ENCODE measurements at regions not wholly inside any gene's neighbourhood (a gene's known extent, or its start where the extent isn't known, plus 50 kb on each side); places are given as distances from the start of the nearest gene placed in this dataset.

GRCh38 chr6:122143813-122144601 lies 255.4 kb upstream of the HSF2 start:
- no peak for FAIRE-seq

GRCh38 chr6:122145246-122145645 lies 254.2 kb upstream of the HSF2 start:
- H3K4me3 ChIP-seq (ENCODE audit: low read length in 3 of 3), result no peak overlapping the region
- intact Hi-C loops (cut with DNase I), result no loop called here
- TF ChIP-seq CTCF (IDR thresholded peaks at IDR 0.05; ENCODE audit: borderline replicate concordance, extremely low read depth, insufficient read depth), result no peak
- no peaks in the 10 kb centered on the region for H3K4me1 ChIP-seq (ENCODE audit: control insufficient read depth in 2 of 3, insufficient read depth in 2 of 3, low read depth in 1 of 3, low read length in 3 of 3)
- DNase-seq, result no peak
- H3K9ac ChIP-seq (ENCODE audit: low read length in 3 of 3), result no peak overlapping the region
- no peak overlapping the region for H3K27ac ChIP-seq (ENCODE audit: low read depth in 2 of 2, low read length in 2 of 2)
- no peaks in the 10 kb centered on the region for H3K9me3 ChIP-seq (ENCODE audit: control insufficient read depth in 2 of 3, insufficient read depth in 1 of 3, low read length in 3 of 3)
- FAIRE-seq, result no peak
- H3K36me3 ChIP-seq (ENCODE audit: control insufficient read depth in 2 of 3, insufficient read depth in 3 of 3, low read length in 3 of 3), result no peaks in the 10 kb centered on the region
- no peaks in the 10 kb centered on the region for H3K27me3 ChIP-seq (ENCODE audit: control insufficient read depth, insufficient read depth, low read length)

More at GRCh38 chr6:122143813-122144601, 255.4 kb upstream of the HSF2 start:
- DNase-seq, result no peak
- Histone ChIP-seq H3K36me3 (ENCODE audit: control insufficient read depth in 2 of 3, insufficient read depth in 3 of 3, low read length in 3 of 3) (no peaks in the 10 kb centered on the region), H3K9me3 (ENCODE audit: control insufficient read depth in 2 of 3, insufficient read depth in 1 of 3, low read length in 3 of 3) (no peaks in the 10 kb centered on the region), H3K4me3 (ENCODE audit: low read length in 3 of 3) (no peak overlapping the region), H3K9ac (ENCODE audit: low read length in 3 of 3) (no peak overlapping the region), H3K27me3 (ENCODE audit: control insufficient read depth, insufficient read depth, low read length) (no peaks in the 10 kb centered on the region), H3K4me1 (ENCODE audit: control insufficient read depth in 2 of 3, insufficient read depth in 2 of 3, low read depth in 1 of 3, low read length in 3 of 3) (no peaks in the 10 kb centered on the region), H3K27ac (ENCODE audit: low read depth in 2 of 2, low read length in 2 of 2) (no peak overlapping the region)
- intact Hi-C loops (cut with DNase I), result no loop called here
- TF ChIP-seq CTCF (IDR thresholded peaks at IDR 0.05; ENCODE audit: borderline replicate concordance, extremely low read depth, insufficient read depth), result no peak

- intact Hi-C loops (cut with DNase I), result no loop called here
- Histone ChIP-seq H3K9me3 (ENCODE audit: control insufficient read depth in 2 of 3, insufficient read depth in 1 of 3, low read length in 3 of 3) (no peaks in the 10 kb centered on the region), H3K36me3 (ENCODE audit: control insufficient read depth in 2 of 3, insufficient read depth in 3 of 3, low read length in 3 of 3) (no peaks in the 10 kb centered on the region), H3K4me3 (ENCODE audit: low read length in 3 of 3) (no peak overlapping the region), H3K27me3 (ENCODE audit: control insufficient read depth, insufficient read depth, low read length) (no peaks in the 10 kb centered on the region), H3K9ac (ENCODE audit: low read length in 3 of 3) (no peak overlapping the region), H3K4me1 (ENCODE audit: control insufficient read depth in 2 of 3, insufficient read depth in 2 of 3, low read depth in 1 of 3, low read length in 3 of 3) (no peaks in the 10 kb centered on the region), H3K27ac (ENCODE audit: low read depth in 2 of 2, low read length in 2 of 2) (no peak overlapping the region)
- no peak for DNase-seq
- no peak for FAIRE-seq
- no peak for TF ChIP-seq CTCF (IDR thresholded peaks at IDR 0.05; ENCODE audit: borderline replicate concordance, extremely low read depth, insufficient read depth)
Observed at GRCh38 chr6:122145741-122146240, 253.7 kb upstream of the HSF2 start.
